GM23248 (cell line): ENCODE measurements at regions not wholly inside any gene's neighbourhood (a gene's known extent, or its start where the extent isn't known, plus 50 kb on each side); places are given as distances from the start of the nearest gene placed in this dataset.

Experiments used
- DNase-seq: peaks from one replicate; pipeline ENCODE4 v3.0.0-alpha.2; 2015
- H2AFZ ChIP-seq: fragments of 200-600 bp; sonication (generic); 2 replicates; pipeline ENCODE4 v1.6.1; 2016; ENCODE audit warnings: antibody characterized with exemption
- H3F3A ChIP-seq: fragments of 200-600 bp; sonication (generic); 2 replicates; pipeline ENCODE4 v1.6.1; 2016; ENCODE audit warnings: mild to moderate bottlenecking, antibody characterized with exemption, mixed run types; ENCODE audit not compliant: insufficient read depth
- H3K27ac ChIP-seq: fragments of 200-600 bp; sonication (generic); 2 replicates; pipeline ENCODE4 v1.5.1; 2016; ENCODE audit warnings: mild to moderate bottlenecking
- H3K27me3 ChIP-seq: fragments of 200-600 bp; sonication (generic); replicated peaks from 2 replicates; pipeline ENCODE4 v1.6.1; 2016; ENCODE audit warnings: mild to moderate bottlenecking; ENCODE audit not compliant: insufficient read depth
- H3K36me3 ChIP-seq: fragments of 200-600 bp; sonication (generic); 2 replicates; pipeline ENCODE4 v1.6.1; 2016; ENCODE audit warnings: low read depth, mild to moderate bottlenecking
- H3K4me1 ChIP-seq: fragments of 200-600 bp; sonication (generic); 2 replicates; pipeline ENCODE4 v1.6.1; 2016; ENCODE audit warnings: mild to moderate bottlenecking; ENCODE audit not compliant: insufficient read depth
- H3K4me2 ChIP-seq: fragments of 200-600 bp; sonication (generic); one replicate; pipeline ENCODE4 v1.6.1; 2016; ENCODE audit warnings: mild to moderate bottlenecking; ENCODE audit not compliant: unreplicated experiment
- H3K4me3 ChIP-seq: fragments of 200-600 bp; sonication (generic); 2 replicates; pipeline ENCODE4 v1.5.1; 2016; ENCODE audit warnings: mild to moderate bottlenecking
- H3K79me2 ChIP-seq: fragments of 200-600 bp; sonication (generic); 2 replicates; pipeline ENCODE4 v1.6.1; 2016; ENCODE audit warnings: mild to moderate bottlenecking; ENCODE audit not compliant: insufficient read depth
- H3K9ac ChIP-seq: fragments of 200-600 bp; sonication (generic); 2 replicates; pipeline ENCODE4 v1.6.1; 2016; ENCODE audit warnings: mild to moderate bottlenecking
- H3K9me2 ChIP-seq: fragments of 200-600 bp; sonication (generic); 2 replicates; pipeline ENCODE4 v1.6.1; 2016; ENCODE audit warnings: mixed run types, mild to moderate bottlenecking, moderate library complexity; ENCODE audit not compliant: insufficient read depth
- H3K9me3 ChIP-seq: fragments of 200-600 bp; sonication (generic); one replicate; pipeline ENCODE4 v1.6.1; 2017; ENCODE audit warnings: low read depth
- H4K20me1 ChIP-seq: fragments of 200-600 bp; sonication (generic); 2 replicates; pipeline ENCODE4 v1.6.0; 2016; ENCODE audit not compliant: insufficient read depth
- EZH2 ChIP-seq: fragments of 200-600 bp; sonication (generic); IDR thresholded peaks from 2 replicates; pipeline ENCODE4 v1.6.1; 2018; ENCODE audit warnings: antibody characterized with exemption, mild to moderate bottlenecking; ENCODE audit not compliant: insufficient read depth, poor library complexity, severe bottlenecking
- EZH2phosphoT487 ChIP-seq: fragments of 200-600 bp; sonication (generic); IDR thresholded peaks from 2 replicates; pipeline ENCODE4 v1.6.1; 2018; ENCODE audit warnings: antibody characterized with exemption, moderate library complexity, mild to moderate bottlenecking, low read depth; ENCODE audit not compliant: insufficient read depth
- WGBS, 2 experiments: methylation state at CpG; one replicate each; pipeline ENCODE4 v1.1.6; 2015 to 2017; ENCODE audit warnings: low lambda C conversion rate in 2 of 2, low coverage in 1 of 2; ENCODE audit errors: missing lambda C conversion rate in 2 of 2; 5-methylcytosine and 5-hydroxymethylcytosine counted together
- in situ Hi-C: fragments of 300-500 bp; cut with MboI; formaldehyde crosslinking; loops from 2 replicates; pipeline ENCODE4 v1.15.0; 2020

DNA sequence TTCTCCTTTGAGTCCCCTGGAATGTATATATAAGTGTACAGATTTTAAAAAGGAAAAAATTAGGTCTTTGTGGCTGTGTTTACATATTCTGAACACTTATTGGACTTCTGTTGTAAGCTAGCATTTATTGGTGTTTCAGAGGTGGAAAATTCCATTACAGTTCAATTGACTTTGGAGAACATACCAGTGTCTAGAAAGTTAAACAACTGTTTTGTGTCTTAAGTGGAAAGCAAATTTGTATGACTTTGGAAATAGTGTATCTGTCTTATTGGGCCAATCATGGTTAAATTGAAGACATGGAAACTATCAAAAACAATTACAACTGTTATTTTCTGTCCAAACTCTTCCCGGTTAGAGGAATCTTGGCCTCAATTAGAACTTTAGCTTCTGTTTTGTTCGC is 265.0 kb upstream of the C2CD4B start:
- WGBS, 2 experiments, result 49 to 56% methylated on average over 2 of the region's 2 CpGs
- in situ Hi-C loops, result no loop called here
- H3K27ac ChIP-seq, result no peak overlapping the region

DNA sequence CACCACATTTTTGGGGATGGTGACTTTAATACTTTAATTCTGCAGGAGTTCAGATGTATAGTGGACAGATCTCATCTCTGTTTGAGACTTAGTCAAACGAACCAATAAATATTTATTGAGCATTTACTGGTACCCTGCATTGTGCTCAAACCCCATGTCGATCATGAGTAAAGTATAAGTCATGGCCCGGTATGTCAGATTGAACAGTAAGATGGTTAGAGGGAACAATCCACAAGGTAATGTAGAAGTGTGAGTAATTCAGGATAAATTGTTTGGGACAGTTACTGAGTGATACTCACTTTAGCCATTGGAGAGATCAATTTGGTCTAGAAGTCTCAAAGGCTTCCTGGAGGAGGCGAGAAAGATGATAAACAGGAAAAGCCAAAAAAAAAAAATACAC is 265.5 kb upstream of the C2CD4B start:
- no peak overlapping the region for H3K9ac ChIP-seq
- H3K79me2 ChIP-seq, result peaks cover 90% of the 10 kb centered on the region
- peaks cover 33% of the 10 kb centered on the region for H3K4me1 ChIP-seq
- H3F3A ChIP-seq, result peaks cover 7% of the 10 kb centered on the region; the same call in 1 of the 2 replicates
- in situ Hi-C loops, result no loop called here
- H3K4me3 ChIP-seq, result no peak overlapping the region
- no peak overlapping the region for H3K27ac ChIP-seq
- H3K27me3 ChIP-seq, result no peaks in the 10 kb centered on the region
- no peak for DNase-seq
- no peak for TF ChIP-seq EZH2phosphoT487
- TF ChIP-seq EZH2, result no peak
- H3K36me3 ChIP-seq, result no peaks in the 10 kb centered on the region
- no peak overlapping the region for H3K4me2 ChIP-seq
- no peak overlapping the region for H2AFZ ChIP-seq
- H3K9me2 ChIP-seq, result no peaks in the 10 kb centered on the region
- 67 to 70% methylated on average over 4 of the region's 4 CpGs for WGBS, 2 experiments
- H4K20me1 ChIP-seq, result no peaks in the 10 kb centered on the region
- no peaks in the 10 kb centered on the region for H3K9me3 ChIP-seq

More for the DNA sequence above, 265.0 kb upstream of the C2CD4B start:
- no peak overlapping the region for H2AFZ ChIP-seq
- H3K4me1 ChIP-seq, result peaks cover 33% of the 10 kb centered on the region
- no peaks in the 10 kb centered on the region for H3K9me2 ChIP-seq
- no peak for DNase-seq
- no peaks in the 10 kb centered on the region for H3K9me3 ChIP-seq
- peaks cover 89% of the 10 kb centered on the region for H3K79me2 ChIP-seq
- H3K4me2 ChIP-seq, result no peak overlapping the region
- no peak overlapping the region for H3K9ac ChIP-seq
- H3F3A ChIP-seq, result peaks cover 7% of the 10 kb centered on the region; the same call in 1 of the 2 replicates
- H4K20me1 ChIP-seq, result no peaks in the 10 kb centered on the region
- no peak for TF ChIP-seq EZH2phosphoT487
- TF ChIP-seq EZH2, result no peak
- H3K36me3 ChIP-seq, result no peaks in the 10 kb centered on the region
- no peak overlapping the region for H3K4me3 ChIP-seq
- H3K27me3 ChIP-seq, result no peaks in the 10 kb centered on the region

DNA sequence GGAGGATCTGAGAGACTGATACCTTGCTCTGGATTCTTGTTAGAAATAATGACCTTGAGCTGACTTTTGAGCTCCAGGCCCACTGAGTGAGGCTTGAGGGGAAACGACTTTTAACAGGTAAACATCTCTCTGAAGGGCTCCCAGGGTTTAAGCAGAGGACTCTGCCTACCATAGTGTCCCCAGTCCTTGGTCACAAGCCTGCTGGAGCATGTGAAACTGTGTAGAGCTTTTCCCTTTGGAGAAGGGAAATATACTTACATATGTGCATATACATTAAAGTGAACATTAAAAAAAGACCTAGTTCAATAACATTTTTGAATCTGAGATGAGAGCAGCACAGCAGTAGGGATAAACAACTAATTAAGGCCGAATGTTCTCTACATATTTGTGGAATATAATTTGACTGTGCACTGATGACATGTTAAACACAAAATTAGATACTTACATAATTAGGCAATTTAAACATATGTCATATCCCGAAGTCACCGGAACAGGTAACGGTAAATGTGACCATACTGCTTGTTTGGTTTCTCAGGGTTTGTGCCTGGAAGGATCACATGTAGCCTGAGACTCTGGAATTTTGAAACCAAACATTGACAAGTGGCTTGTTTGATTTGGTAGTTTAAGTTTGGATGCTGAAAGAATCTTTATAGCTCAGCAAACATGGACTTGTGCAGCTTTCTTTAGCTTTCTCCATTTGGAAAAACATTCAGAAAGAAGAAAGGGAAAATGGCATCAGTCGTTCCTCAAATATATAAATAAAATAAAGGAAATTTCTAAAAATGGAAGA is 266.1 kb upstream of the C2CD4B start:
- DNase-seq, result no peak
- no peak overlapping the region for H3K4me3 ChIP-seq
- no peak overlapping the region for H3K9ac ChIP-seq
- H3K4me1 ChIP-seq, result peaks cover 32% of the 10 kb centered on the region
- no peaks in the 10 kb centered on the region for H3K9me2 ChIP-seq
- no peak overlapping the region for H2AFZ ChIP-seq
- H3K27ac ChIP-seq, result no peak overlapping the region
- in situ Hi-C loops, result no loop called here
- no peaks in the 10 kb centered on the region for H3K9me3 ChIP-seq
- peaks cover 91% of the 10 kb centered on the region for H3K79me2 ChIP-seq
- no peaks in the 10 kb centered on the region for H3K27me3 ChIP-seq
- H4K20me1 ChIP-seq, result no peaks in the 10 kb centered on the region
- H3K36me3 ChIP-seq, result no peaks in the 10 kb centered on the region
- TF ChIP-seq EZH2phosphoT487 (no peak), EZH2 (no peak)
- 88 to 94% methylated on average over 6 of the region's 6 CpGs for WGBS, 2 experiments
- H3F3A ChIP-seq, result peaks cover 7% of the 10 kb centered on the region; the same call in 1 of the 2 replicates
- no peak overlapping the region for H3K4me2 ChIP-seq

DNA sequence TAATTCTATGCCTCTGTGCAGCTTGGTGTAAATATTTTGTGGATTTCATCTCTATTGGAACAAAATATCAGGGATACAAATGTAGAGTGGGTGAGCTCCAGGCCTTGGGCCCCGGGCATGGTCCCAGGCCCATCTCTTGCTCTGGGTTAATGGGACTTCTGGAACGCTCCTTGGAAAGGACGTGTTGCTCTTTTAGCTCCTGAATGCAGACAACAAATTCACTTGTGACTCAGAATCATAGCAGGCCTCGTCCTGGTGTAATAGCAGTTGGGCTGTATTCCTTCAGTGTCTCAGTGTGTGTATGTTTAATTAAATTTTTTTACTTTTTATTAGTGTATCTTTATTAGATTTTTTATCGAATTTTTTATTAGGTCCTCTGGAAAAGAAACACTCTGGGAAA is 266.7 kb upstream of the C2CD4B start:
- peaks cover 7% of the 10 kb centered on the region; the same call in 1 of the 2 replicates for H3F3A ChIP-seq
- H3K4me2 ChIP-seq, result no peak overlapping the region
- 61 to 67% methylated on average over 5 of the region's 5 CpGs for WGBS, 2 experiments
- no peaks in the 10 kb centered on the region for H4K20me1 ChIP-seq
- H3K27me3 ChIP-seq, result no peaks in the 10 kb centered on the region
- in situ Hi-C loops, result no loop called here
- H3K4me1 ChIP-seq, result peaks cover 26% of the 10 kb centered on the region
- H3K4me3 ChIP-seq, result no peak overlapping the region
- H3K9me2 ChIP-seq, result no peaks in the 10 kb centered on the region
- no peak overlapping the region for H3K27ac ChIP-seq
- H2AFZ ChIP-seq, result no peak overlapping the region
- no peak overlapping the region for H3K9ac ChIP-seq
- H3K79me2 ChIP-seq, result peaks cover 96% of the 10 kb centered on the region
- DNase-seq, result peak; percentile 27
- H3K36me3 ChIP-seq, result no peaks in the 10 kb centered on the region
- H3K9me3 ChIP-seq, result no peaks in the 10 kb centered on the region
- no peak for TF ChIP-seq EZH2
- no peak for TF ChIP-seq EZH2phosphoT487
